Kidney (tissue), 13 donors: ENCODE measurements at regions not wholly inside any gene's neighbourhood (a gene's known extent, or its start where the extent isn't known, plus 50 kb on each side); places are given as distances from the start of the nearest gene placed in this dataset.

Experiments used
- DNase-seq, 5 donors: peaks; one replicate each; pipeline ENCODE4 v3.0.0-alpha.2; 2013 to 2020
- FAIRE-seq: peaks from 2 replicates; lab custom pipeline; 2012; peaks lifted over from hg19 to GRCh38; lab: Jason Lieb, UNC
- H3K27ac ChIP-seq, 2 donors: one replicate each; pipeline ENCODE4 v1.7.0; 2013; ENCODE audit warnings: low read depth in 2 of 2, low read length in 2 of 2, inconsistent platforms in 1 of 2
- H3K27me3 ChIP-seq: one replicate; pipeline ENCODE4 v1.7.1; 2013; ENCODE audit warnings: low read length, inconsistent platforms; ENCODE audit not compliant: control insufficient read depth, insufficient read depth
- H3K36me3 ChIP-seq, 3 donors: one replicate each; pipeline versions ENCODE4 v1.7.0 to v1.7.1; 2013; ENCODE audit warnings: low read length in 3 of 3, control low read depth in 1 of 3, inconsistent platforms in 1 of 3; ENCODE audit not compliant: insufficient read depth in 3 of 3, control insufficient read depth in 2 of 3
- H3K4me1 ChIP-seq, 3 donors: one replicate each; pipeline versions ENCODE4 v1.7.0 to v1.7.1; 2013; ENCODE audit warnings: low read length in 3 of 3, inconsistent platforms in 1 of 3, low read depth in 1 of 3; ENCODE audit not compliant: control insufficient read depth in 2 of 3, insufficient read depth in 2 of 3
- H3K4me3 ChIP-seq, 3 donors: one replicate each; pipeline versions ENCODE4 v1.7.0 to v1.8.1; 2013; ENCODE audit warnings: low read length in 3 of 3, control low read depth in 1 of 3, inconsistent platforms in 1 of 3
- H3K9ac ChIP-seq, 3 donors: one replicate each; pipeline versions ENCODE4 v1.7.0 to v1.7.1; 2013; ENCODE audit warnings: low read length in 3 of 3, control low read depth in 1 of 3, inconsistent platforms in 1 of 3
- H3K9me3 ChIP-seq, 3 donors: one replicate each; pipeline versions ENCODE4 v1.7.0 to v1.7.1; 2013; ENCODE audit warnings: low read length in 3 of 3, control low read depth in 1 of 3, inconsistent platforms in 1 of 3; ENCODE audit not compliant: control insufficient read depth in 2 of 3, insufficient read depth in 1 of 3
- CTCF ChIP-seq: IDR thresholded peaks from 3 replicates; pipeline ENCODE4 v1.5.1; 2012; ENCODE audit warnings: mild to moderate bottlenecking, moderate library complexity, borderline replicate concordance; ENCODE audit not compliant: insufficient read depth; ENCODE audit errors: extremely low read depth
- intact Hi-C: fragments of 100-400 bp; cut with DNase I; formaldehyde crosslinking; loops from one replicate; pipeline ENCODE4 v1.11.1; 2022
- donor health status: control.
- donor health status: control.
- donor health status: control.
- donor health status: control.
- donor health status: control.
- donor health status: DM: yes; HTN: yes; CAD: no.
- donor health status: Normal renal cell carcinoma (clear cell type).

GRCh38 chr2:24412812-24413211 is 52.5 kb upstream of the ITSN2 start:
- no peaks in the 10 kb centered on the region for H3K36me3 ChIP-seq
- DNase-seq (no peak), FAIRE-seq (no peak)
- H3K27me3 ChIP-seq, result no peaks in the 10 kb centered on the region
- no peak overlapping the region for H3K27ac ChIP-seq
- H3K4me1 ChIP-seq, result no peaks in the 10 kb centered on the region
- no peaks in the 10 kb centered on the region for H3K9me3 ChIP-seq
- intact Hi-C loops, result loop anchor here (5.0 kb wide), 1 partner anchor 414 kb away; no protein-coding TSS in a partner anchor
- no peak for TF ChIP-seq CTCF
- no peak overlapping the region for H3K4me3 ChIP-seq
- no peak overlapping the region for H3K9ac ChIP-seq

- Histone ChIP-seq H3K27me3 (no peaks in the 10 kb centered on the region), H3K9ac (no peak overlapping the region), H3K9me3 (no peaks in the 10 kb centered on the region), H3K4me3 (no peak overlapping the region), H3K36me3 (no peaks in the 10 kb centered on the region), H3K4me1 (no peaks in the 10 kb centered on the region), H3K27ac (no peak overlapping the region)
- intact Hi-C loops, result loop anchor here (5.0 kb wide), 1 partner anchor 416 kb away; no protein-coding TSS in a partner anchor
- FAIRE-seq (no peak), DNase-seq (no peak)
- TF ChIP-seq CTCF, result no peak
Measured at GRCh38 chr2:24411488-24412151, 51.3 kb upstream of the ITSN2 start.

- H3K27me3 ChIP-seq, result no peaks in the 10 kb centered on the region
- no peak for TF ChIP-seq CTCF
- no peaks in the 10 kb centered on the region for H3K9me3 ChIP-seq
- no peak overlapping the region for H3K9ac ChIP-seq
- H3K4me1 ChIP-seq, result no peaks in the 10 kb centered on the region
- FAIRE-seq, result no peak
- DNase-seq, result no peak
- no peak overlapping the region for H3K4me3 ChIP-seq
- intact Hi-C loops, result loop anchor here (5.0 kb wide), 1 partner anchor 416 kb away; no protein-coding TSS in a partner anchor
- H3K27ac ChIP-seq, result no peak overlapping the region
- H3K36me3 ChIP-seq, result no peaks in the 10 kb centered on the region
Measured at GRCh38 chr2:24410976-24411375, 50.6 kb upstream of the ITSN2 start.
